OCI-LY3 (cell line): ENCODE measurements at regions not wholly inside any gene's neighbourhood (a gene's known extent, or its start where the extent isn't known, plus 50 kb on each side); places are given as distances from the start of the nearest gene placed in this dataset.

Experiments
- EZH2phosphoT487 ChIP-seq: fragments of 200-600 bp; shearing (Covaris generic); IDR thresholded peaks from 2 replicates; pipeline ENCODE4 v1.6.1; 2018; ENCODE audit warnings: antibody characterized with exemption, mixed run types, low read depth
- TF ChIP-seq, protein P1 (sequence below): fragments of 200-600, 300-600 bp; sonication (generic); IDR thresholded peaks from 2 replicates; pipeline ENCODE4 v1.5.1; 2014; ENCODE audit warnings: antibody characterized with exemption, low read length, low read depth

DNA sequence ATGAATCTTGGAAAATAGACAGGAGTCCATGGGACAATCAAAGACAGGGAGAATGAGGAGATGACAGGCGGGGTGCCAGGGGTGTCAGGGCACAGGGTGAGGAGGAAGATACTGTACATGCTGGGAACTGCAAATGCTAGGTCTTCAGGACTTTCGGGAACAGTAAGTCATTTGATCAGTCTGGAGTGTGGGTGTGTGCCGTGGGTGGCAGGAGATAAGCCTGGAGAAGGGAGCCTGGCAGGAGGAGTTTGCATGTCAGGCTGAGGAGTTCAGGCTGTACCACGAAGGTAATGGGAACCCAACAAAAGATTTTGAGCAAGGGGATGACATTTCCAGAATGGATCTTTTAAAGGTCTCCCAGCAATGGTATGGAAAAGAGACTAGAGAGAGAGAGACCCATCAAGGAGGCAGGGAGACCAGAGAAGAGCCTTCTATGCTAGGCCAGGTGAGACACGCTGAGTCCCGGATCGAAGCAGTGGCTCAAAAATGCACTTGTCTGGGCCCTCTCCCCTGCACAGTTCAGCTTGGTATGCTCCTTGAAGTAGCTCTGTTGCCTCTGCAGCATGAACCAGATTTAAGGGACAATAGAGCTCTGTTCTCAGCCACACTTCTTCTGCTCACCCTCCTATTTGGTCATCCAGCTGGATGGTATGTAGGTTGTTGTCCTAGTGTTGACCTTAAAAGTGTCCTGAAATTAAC is 77.0 kb upstream of the FER start:
- TF ChIP-seq, protein P1, sequence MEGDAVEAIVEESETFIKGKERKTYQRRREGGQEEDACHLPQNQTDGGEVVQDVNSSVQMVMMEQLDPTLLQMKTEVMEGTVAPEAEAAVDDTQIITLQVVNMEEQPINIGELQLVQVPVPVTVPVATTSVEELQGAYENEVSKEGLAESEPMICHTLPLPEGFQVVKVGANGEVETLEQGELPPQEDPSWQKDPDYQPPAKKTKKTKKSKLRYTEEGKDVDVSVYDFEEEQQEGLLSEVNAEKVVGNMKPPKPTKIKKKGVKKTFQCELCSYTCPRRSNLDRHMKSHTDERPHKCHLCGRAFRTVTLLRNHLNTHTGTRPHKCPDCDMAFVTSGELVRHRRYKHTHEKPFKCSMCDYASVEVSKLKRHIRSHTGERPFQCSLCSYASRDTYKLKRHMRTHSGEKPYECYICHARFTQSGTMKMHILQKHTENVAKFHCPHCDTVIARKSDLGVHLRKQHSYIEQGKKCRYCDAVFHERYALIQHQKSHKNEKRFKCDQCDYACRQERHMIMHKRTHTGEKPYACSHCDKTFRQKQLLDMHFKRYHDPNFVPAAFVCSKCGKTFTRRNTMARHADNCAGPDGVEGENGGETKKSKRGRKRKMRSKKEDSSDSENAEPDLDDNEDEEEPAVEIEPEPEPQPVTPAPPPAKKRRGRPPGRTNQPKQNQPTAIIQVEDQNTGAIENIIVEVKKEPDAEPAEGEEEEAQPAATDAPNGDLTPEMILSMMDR, result no peak
- TF ChIP-seq EZH2phosphoT487, result no peak
